ENCODE measurements at regions not wholly inside any gene's neighbourhood (a gene's known extent, or its start where the extent isn't known, plus 50 kb on each side); places are given as distances from the start of the nearest gene placed in this dataset.
"Not testable (repeated sequence)": the region's sequence is repeated elsewhere in the genome, so short reads cannot be mapped to it uniquely, and the experiment has no call there.

- no peaks in the 10 kb centered on the region for H3K27me3 ChIP-seq
- intact Hi-C loops (cut with DNase I), result no loop called here
- no peaks in the 10 kb centered on the region for H3K36me3 ChIP-seq (replicated peaks in 1 of 2)
- H3K4me3 ChIP-seq, result no peak overlapping the region
- no peaks in the 10 kb centered on the region for H3K4me1 ChIP-seq (replicated peaks in 1 of 2)
- no peaks in the 10 kb centered on the region for H3K9me3 ChIP-seq (replicated peaks in 1 of 3)
- DNase-seq, result no peak
- TF ChIP-seq POLR2A (IDR thresholded peaks at IDR 0.05), result no peak
- TF ChIP-seq, protein P1, sequence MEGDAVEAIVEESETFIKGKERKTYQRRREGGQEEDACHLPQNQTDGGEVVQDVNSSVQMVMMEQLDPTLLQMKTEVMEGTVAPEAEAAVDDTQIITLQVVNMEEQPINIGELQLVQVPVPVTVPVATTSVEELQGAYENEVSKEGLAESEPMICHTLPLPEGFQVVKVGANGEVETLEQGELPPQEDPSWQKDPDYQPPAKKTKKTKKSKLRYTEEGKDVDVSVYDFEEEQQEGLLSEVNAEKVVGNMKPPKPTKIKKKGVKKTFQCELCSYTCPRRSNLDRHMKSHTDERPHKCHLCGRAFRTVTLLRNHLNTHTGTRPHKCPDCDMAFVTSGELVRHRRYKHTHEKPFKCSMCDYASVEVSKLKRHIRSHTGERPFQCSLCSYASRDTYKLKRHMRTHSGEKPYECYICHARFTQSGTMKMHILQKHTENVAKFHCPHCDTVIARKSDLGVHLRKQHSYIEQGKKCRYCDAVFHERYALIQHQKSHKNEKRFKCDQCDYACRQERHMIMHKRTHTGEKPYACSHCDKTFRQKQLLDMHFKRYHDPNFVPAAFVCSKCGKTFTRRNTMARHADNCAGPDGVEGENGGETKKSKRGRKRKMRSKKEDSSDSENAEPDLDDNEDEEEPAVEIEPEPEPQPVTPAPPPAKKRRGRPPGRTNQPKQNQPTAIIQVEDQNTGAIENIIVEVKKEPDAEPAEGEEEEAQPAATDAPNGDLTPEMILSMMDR (IDR thresholded peaks at IDR 0.05), result no peak
- 22 to 53% (median 32%) methylated on average over 1 of the region's 1 CpG for WGBS, 4 donors
- H3K27ac ChIP-seq, result no peak overlapping the region
Observed at GRCh38 chr3:159748425-159748824, 240.2 kb upstream of the IL12A start.

DNA sequence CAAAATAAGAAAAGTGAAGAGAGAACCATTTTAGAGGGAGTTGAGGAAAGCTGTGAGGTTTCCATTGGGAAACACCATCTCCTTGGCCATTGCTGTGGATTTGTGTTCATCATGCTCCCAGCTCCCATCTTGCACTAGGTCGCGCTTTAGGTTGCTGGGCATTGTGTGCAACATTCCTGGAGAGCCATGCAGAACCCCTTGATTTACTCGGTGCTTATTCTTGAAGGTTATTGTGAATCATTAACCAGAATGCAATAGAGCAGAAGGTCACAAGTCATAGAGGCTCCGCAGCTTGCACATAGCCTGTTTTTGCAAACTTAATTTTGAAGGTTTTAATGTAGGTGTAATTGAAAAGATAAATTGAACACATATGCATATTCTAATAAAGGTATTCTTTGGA lies 239.2 kb upstream of the IL12A start:
- no peak for DNase-seq
- intact Hi-C loops (cut with DNase I), result no loop called here
- Histone ChIP-seq H3K9me3 (replicated peaks in 1 of 3) (no peaks in the 10 kb centered on the region), H3K27me3 (no peaks in the 10 kb centered on the region), H3K4me3 (no peak overlapping the region), H3K4me1 (replicated peaks in 1 of 2) (no peaks in the 10 kb centered on the region), H3K27ac (no peak overlapping the region), H3K36me3 (replicated peaks in 1 of 2) (no peaks in the 10 kb centered on the region)
- TF ChIP-seq POLR2A (IDR thresholded peaks at IDR 0.05), result no peak
- TF ChIP-seq, protein P1 (IDR thresholded peaks at IDR 0.05), result no peak
- 51 to 58% (median 56%) methylated on average over 4 of the region's 4 CpGs for WGBS, 4 donors

GRCh38 chr3:159751146-159751545 lies 237.5 kb upstream of the IL12A start:
- H3K27ac ChIP-seq, result no peak overlapping the region
- no peak for TF ChIP-seq POLR2A (IDR thresholded peaks at IDR 0.05)
- TF ChIP-seq, protein P1 (IDR thresholded peaks at IDR 0.05), result no peak
- no peak for DNase-seq
- H3K27me3 ChIP-seq, result no peaks in the 10 kb centered on the region
- no peaks in the 10 kb centered on the region for H3K9me3 ChIP-seq (replicated peaks in 1 of 3)
- no peaks in the 10 kb centered on the region for H3K4me1 ChIP-seq (replicated peaks in 1 of 2)
- intact Hi-C loops (cut with DNase I), result no loop called here
- H3K36me3 ChIP-seq (replicated peaks in 1 of 2), result no peaks in the 10 kb centered on the region
- no peak overlapping the region for H3K4me3 ChIP-seq

DNA sequence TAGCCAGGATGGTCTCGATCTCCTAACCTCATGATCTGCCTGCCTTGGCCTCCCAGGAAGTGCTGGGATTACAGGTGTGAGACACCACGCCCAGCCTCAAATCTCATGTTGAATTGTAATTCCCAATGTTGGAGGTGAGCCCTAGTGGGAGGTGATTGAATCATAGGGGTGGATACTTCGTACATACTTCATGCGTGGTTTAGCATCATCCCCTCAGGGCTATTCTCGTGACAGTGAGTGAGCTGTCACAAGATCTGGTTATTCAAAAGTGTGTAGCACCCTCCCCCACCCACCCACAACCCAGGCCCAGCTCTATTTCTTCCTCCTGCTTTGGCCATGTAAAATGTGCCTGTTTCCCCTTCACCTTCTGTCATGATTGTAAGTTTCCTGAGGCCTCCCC lies 236.9 kb upstream of the IL12A start:
- no peak overlapping the region for H3K27ac ChIP-seq
- H3K4me3 ChIP-seq, result no peak overlapping the region
- TF ChIP-seq, protein P1 (IDR thresholded peaks at IDR 0.05), result no peak
- TF ChIP-seq POLR2A (IDR thresholded peaks at IDR 0.05), result no peak
- H3K27me3 ChIP-seq, result no peaks in the 10 kb centered on the region
- H3K4me1 ChIP-seq (replicated peaks in 1 of 2), result no peaks in the 10 kb centered on the region
- H3K9me3 ChIP-seq (replicated peaks in 1 of 3), result no peaks in the 10 kb centered on the region
- intact Hi-C loops (cut with DNase I), result no loop called here
- WGBS, 4 donors, result 78 to 82% (median 80%) methylated on average over 5 of the region's 5 CpGs
- no peak for DNase-seq
- no peaks in the 10 kb centered on the region for H3K36me3 ChIP-seq (replicated peaks in 1 of 2)

- DNase-seq; H3K36me3 ChIP-seq (replicated peaks in 1 of 2); H3K9me3 ChIP-seq (replicated peaks in 1 of 3); H3K27ac ChIP-seq; H3K27me3 ChIP-seq; intact Hi-C loops (cut with DNase I); H3K4me3 ChIP-seq; H3K4me1 ChIP-seq (replicated peaks in 1 of 2): not testable (repeated sequence)
- 55 to 75% (median 73%) methylated on average over 4 to 5 of the region's 5 CpGs for WGBS, 4 donors
Observed at GRCh38 chr3:159756279-159757207, 232.1 kb upstream of the IL12A start.

Measured in adrenal gland (tissue), 9 donors.